Smooth muscle cell (in vitro differentiated cells): ENCODE measurements at regions not wholly inside any gene's neighbourhood (a gene's known extent, or its start where the extent isn't known, plus 50 kb on each side); places are given as distances from the start of the nearest gene placed in this dataset.
"Not testable (repeated sequence)": the region's sequence is repeated elsewhere in the genome, so short reads cannot be mapped to it uniquely, and the experiment has no call there.

Experiments
- DNase-seq: peaks from one replicate; lab custom pipeline; 2025; ENCODE audit not compliant: unreplicated experiment; lab: John Stamatoyannopoulos, UW
- H2AFZ ChIP-seq: fragments of 200-600 bp; sonication (generic); 2 replicates; pipeline ENCODE4 v1.6.0; 2016; ENCODE audit warnings: antibody characterized with exemption, low read depth, mild to moderate bottlenecking
- H3F3A ChIP-seq: fragments of 200-600 bp; sonication (generic); 2 replicates; pipeline ENCODE4 v1.6.0; 2017; ENCODE audit warnings: antibody characterized with exemption, low read depth
- H3K27ac ChIP-seq: fragments of 200-600 bp; sonication (generic); 2 replicates; pipeline ENCODE4 v1.5.1; 2016; ENCODE audit warnings: low read depth, mild to moderate bottlenecking
- H3K27me3 ChIP-seq: fragments of 200-600 bp; sonication (generic); 2 replicates; pipeline ENCODE4 v1.6.1; 2016; ENCODE audit warnings: low read depth, mild to moderate bottlenecking
- H3K36me3 ChIP-seq: fragments of 200-600 bp; sonication (generic); 2 replicates; pipeline ENCODE4 v1.5.1; 2016; ENCODE audit warnings: low read depth
- H3K4me1 ChIP-seq: fragments of 200-600 bp; sonication (generic); 2 replicates; pipeline ENCODE4 v1.5.1; 2016; ENCODE audit warnings: low read depth
- H3K4me2 ChIP-seq: fragments of 200-600 bp; sonication (generic); 2 replicates; pipeline ENCODE4 v1.6.0; 2016; ENCODE audit warnings: mild to moderate bottlenecking
- H3K4me3 ChIP-seq: fragments of 200-600 bp; sonication (generic); 2 replicates; pipeline ENCODE4 v1.5.1; 2016; ENCODE audit warnings: mild to moderate bottlenecking
- H3K79me2 ChIP-seq: fragments of 200-600 bp; sonication (generic); 2 replicates; pipeline ENCODE4 v1.6.0; 2016; ENCODE audit warnings: low read depth, mild to moderate bottlenecking
- H3K9ac ChIP-seq: fragments of 200-600 bp; sonication (generic); 2 replicates; pipeline ENCODE4 v1.6.0; 2016; ENCODE audit warnings: low read depth
- H3K9me3 ChIP-seq: fragments of 200-600 bp; sonication (generic); replicated peaks from 2 replicates; pipeline ENCODE4 v1.5.1; 2016; ENCODE audit warnings: low read depth
- H4K20me1 ChIP-seq: fragments of 200-600 bp; sonication (generic); 2 replicates; pipeline ENCODE4 v1.6.0; 2016; ENCODE audit warnings: low read depth
- CTCF ChIP-seq: fragments of 200-600 bp; sonication (generic); IDR thresholded peaks from 2 replicates; pipeline ENCODE4 v1.5.1; 2017; ENCODE audit warnings: borderline replicate concordance, mild to moderate bottlenecking, antibody characterized with exemption; ENCODE audit not compliant: insufficient read depth, poor library complexity, severe bottlenecking
- WGBS: methylation state at CpG from one replicate; pipeline ENCODE4 v1.1.7; 2016; ENCODE audit warnings: low lambda C conversion rate; 5-methylcytosine and 5-hydroxymethylcytosine counted together

GRCh38 chr6:76834399-76834798 is 628.9 kb downstream of the HTR1B start:
- DNase-seq, result no peak
- no peak overlapping the region for H3K9ac ChIP-seq
- no peaks in the 10 kb centered on the region for H3K9me3 ChIP-seq
- no peak overlapping the region for H3K4me3 ChIP-seq
- H2AFZ ChIP-seq, result no peak overlapping the region
- H3K79me2 ChIP-seq, result no peaks in the 10 kb centered on the region
- no peaks in the 10 kb centered on the region for H3F3A ChIP-seq
- no peaks in the 10 kb centered on the region for H4K20me1 ChIP-seq
- no peak for TF ChIP-seq CTCF
- no peak overlapping the region for H3K4me2 ChIP-seq
- H3K27me3 ChIP-seq, result no peaks in the 10 kb centered on the region
- no peak overlapping the region for H3K27ac ChIP-seq
- H3K36me3 ChIP-seq, result no peaks in the 10 kb centered on the region
- no peaks in the 10 kb centered on the region for H3K4me1 ChIP-seq

- no peak overlapping the region for H3K27ac ChIP-seq
- H3K4me1 ChIP-seq, result no peaks in the 10 kb centered on the region
- no peaks in the 10 kb centered on the region for H3F3A ChIP-seq
- H3K79me2 ChIP-seq, result no peaks in the 10 kb centered on the region
- TF ChIP-seq CTCF, result no peak
- no peak overlapping the region for H3K9ac ChIP-seq
- WGBS, result 51% methylated on average over 3 of the region's 3 CpGs
- H3K27me3 ChIP-seq, result no peaks in the 10 kb centered on the region
- no peak overlapping the region for H3K4me2 ChIP-seq
- no peak overlapping the region for H3K4me3 ChIP-seq
- no peak for DNase-seq
- no peaks in the 10 kb centered on the region for H3K36me3 ChIP-seq
- no peak overlapping the region for H2AFZ ChIP-seq
- no peaks in the 10 kb centered on the region for H4K20me1 ChIP-seq
- H3K9me3 ChIP-seq, result peaks cover 9% of the 10 kb centered on the region
These were observed 632.0 kb downstream of the HTR1B start for GRCh38 chr6:76831299-76831698.

GRCh38 chr6:76823578-76823977 is 639.7 kb downstream of the HTR1B start:
- H3K36me3 ChIP-seq, H3K4me2 ChIP-seq, H2AFZ ChIP-seq, H3K4me1 ChIP-seq, DNase-seq, H3F3A ChIP-seq, H3K27me3 ChIP-seq, H3K9ac ChIP-seq, H4K20me1 ChIP-seq, H3K4me3 ChIP-seq, H3K79me2 ChIP-seq, H3K27ac ChIP-seq: not testable (repeated sequence)
- WGBS, result 91% methylated on average over 6 of the region's 6 CpGs
- peaks cover 19% of the 10 kb centered on the region for H3K9me3 ChIP-seq

- Histone ChIP-seq H3K79me2 (no peaks in the 10 kb centered on the region), H3K36me3 (no peaks in the 10 kb centered on the region), H3F3A (no peaks in the 10 kb centered on the region), H3K4me1 (no peaks in the 10 kb centered on the region), H3K4me2 (no peak overlapping the region), H2AFZ (no peak overlapping the region), H3K9me3 (peaks cover 9% of the 10 kb centered on the region), H3K27me3 (no peaks in the 10 kb centered on the region), H3K4me3 (no peak overlapping the region), H3K27ac (no peak overlapping the region), H4K20me1 (no peaks in the 10 kb centered on the region), H3K9ac (no peak overlapping the region)
- DNase-seq, result no peak
- TF ChIP-seq CTCF, result no peak
- WGBS, result 98% methylated on average over 4 of the region's 4 CpGs
These were observed 644.8 kb downstream of the HTR1B start for GRCh38 chr6:76818451-76818850.
